HuH-7.5 (cell line): ENCODE measurements at regions not wholly inside any gene's neighbourhood (a gene's known extent, or its start where the extent isn't known, plus 50 kb on each side); places are given as distances from the start of the nearest gene placed in this dataset.
"Not testable (repeated sequence)": the region's sequence is repeated elsewhere in the genome, so short reads cannot be mapped to it uniquely, and the experiment has no call there.

ENCODE experiments used
- DNase-seq: peaks from one replicate; pipeline ENCODE4 v3.0.0; 2011; ENCODE audit warnings: low spot score

GRCh38 chr21:10409786-10410185, 111.6 kb upstream of the TPTE start:
- DNase-seq, result not testable (repeated sequence)

GRCh38 chr21:10410354-10410929, 110.9 kb upstream of the TPTE start:
- DNase-seq, result not testable (repeated sequence)

GRCh38 chr21:10411776-10412526, 109.4 kb upstream of the TPTE start:
- not testable (repeated sequence) for DNase-seq

DNA sequence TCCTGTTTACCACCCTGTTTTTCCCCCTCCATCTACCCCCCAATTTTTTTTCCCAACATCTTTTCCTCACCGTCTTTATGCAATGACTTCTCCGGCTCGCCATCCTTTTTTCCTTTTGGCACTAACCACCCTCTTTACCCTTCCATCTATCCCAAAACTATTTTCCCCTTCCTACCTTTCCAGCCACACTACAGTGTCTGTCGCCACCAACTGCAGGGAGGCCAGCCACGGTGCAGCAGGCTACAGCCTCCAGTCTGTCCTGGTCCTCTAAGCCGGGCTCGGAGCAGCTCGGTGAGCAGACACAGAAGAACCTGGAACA, 108.5 kb upstream of the TPTE start:
- not testable (repeated sequence) for DNase-seq

- peak; percentile 55 for DNase-seq
Observed at GRCh38 chr21:10413247-10414120, 107.9 kb upstream of the TPTE start.

GRCh38 chr21:10414121-10414924, 107.1 kb upstream of the TPTE start:
- DNase-seq, result not testable (repeated sequence)

- not testable (repeated sequence) for DNase-seq
Observed at GRCh38 chr21:10414925-10415254, 106.5 kb upstream of the TPTE start.

DNA sequence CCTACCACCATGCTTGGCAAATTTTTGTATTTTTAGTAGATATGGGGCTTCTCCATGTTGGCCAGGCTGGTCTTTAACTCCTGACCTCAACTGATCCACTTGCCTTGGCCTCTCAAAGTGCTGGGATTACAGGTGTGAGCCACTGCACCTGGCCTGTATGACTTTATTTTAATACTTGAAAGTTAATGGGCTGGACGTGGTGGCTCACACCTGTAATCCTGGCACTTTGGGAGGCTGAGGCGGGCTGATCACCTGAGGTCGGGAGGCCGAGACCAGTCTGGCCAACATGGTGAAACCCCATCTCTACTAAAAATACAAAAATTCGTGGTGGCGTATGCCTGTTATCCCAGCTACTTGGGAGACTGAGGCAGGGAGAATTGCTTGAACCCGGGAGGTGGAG, 105.9 kb upstream of the TPTE start:
- not testable (repeated sequence) for DNase-seq

GRCh38 chr21:10415859-10416258, 105.5 kb upstream of the TPTE start:
- DNase-seq, result not testable (repeated sequence)

- DNase-seq, result not testable (repeated sequence)
Observed at GRCh38 chr21:10416691-10417447, 104.5 kb upstream of the TPTE start.

DNA sequence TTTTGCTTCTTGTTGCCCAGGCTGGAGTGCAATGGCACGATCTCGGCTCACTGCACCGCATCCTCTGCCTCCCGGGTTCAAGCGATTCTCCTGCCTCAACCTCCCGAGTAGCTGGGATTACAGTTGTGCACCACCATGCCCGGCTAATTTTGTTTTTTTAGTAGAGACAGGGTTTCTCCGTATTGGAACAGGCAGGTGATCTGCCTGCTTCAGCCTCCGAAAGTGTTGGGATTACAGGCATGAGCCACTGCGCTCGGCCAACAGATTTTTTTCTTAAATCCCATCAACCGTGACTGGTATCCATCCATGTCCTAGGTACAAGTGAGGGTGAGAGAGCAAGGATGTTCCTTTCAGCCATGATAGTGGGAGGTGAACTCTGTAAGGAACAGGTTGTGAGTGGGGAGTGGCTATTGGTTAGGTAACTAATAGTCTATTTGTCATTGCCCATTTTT, 103.8 kb upstream of the TPTE start:
- DNase-seq, result not testable (repeated sequence)

DNA sequence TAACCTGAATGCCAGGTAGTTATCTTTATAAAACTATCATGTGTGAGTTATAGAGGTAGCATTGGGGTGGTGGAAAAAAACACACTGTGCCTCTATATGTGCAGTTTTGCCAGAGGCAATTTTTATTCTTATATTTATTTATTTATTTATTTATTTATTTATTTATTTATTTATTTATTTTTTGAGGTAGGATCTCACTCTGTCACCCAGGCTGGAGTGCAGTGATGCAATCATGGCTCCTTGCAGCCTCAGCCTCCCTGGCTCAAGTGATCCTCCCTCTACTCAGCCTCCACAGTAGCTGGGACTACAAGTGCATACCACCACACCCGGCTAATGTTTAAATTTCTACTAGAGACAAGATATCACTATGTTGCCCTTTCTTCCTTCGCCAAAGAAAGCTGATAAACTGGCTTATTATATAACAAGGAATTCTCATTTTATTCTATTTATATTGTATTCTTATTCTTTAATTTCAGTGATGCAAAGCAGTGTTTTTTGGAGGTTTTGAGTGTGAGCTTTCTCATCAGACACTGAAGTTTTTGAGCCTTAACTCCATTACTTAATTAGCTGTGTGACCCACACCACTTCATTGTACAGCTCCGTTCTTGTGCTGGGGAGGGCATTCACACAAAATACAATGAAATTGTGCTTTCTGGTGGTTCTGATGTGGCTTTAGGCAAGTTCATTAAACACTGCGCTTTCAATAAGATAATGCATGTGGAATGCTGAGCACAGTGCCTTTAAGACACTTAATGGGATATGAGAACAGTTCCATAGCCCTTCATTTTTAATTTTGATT, 102.9 kb upstream of the TPTE start:
- DNase-seq, result not testable (repeated sequence)

GRCh38 chr21:10421199-10421598, 100.2 kb upstream of the TPTE start:
- DNase-seq, result not testable (repeated sequence)

GRCh38 chr21:10421601-10422000, 99.8 kb upstream of the TPTE start:
- DNase-seq, result not testable (repeated sequence)

DNA sequence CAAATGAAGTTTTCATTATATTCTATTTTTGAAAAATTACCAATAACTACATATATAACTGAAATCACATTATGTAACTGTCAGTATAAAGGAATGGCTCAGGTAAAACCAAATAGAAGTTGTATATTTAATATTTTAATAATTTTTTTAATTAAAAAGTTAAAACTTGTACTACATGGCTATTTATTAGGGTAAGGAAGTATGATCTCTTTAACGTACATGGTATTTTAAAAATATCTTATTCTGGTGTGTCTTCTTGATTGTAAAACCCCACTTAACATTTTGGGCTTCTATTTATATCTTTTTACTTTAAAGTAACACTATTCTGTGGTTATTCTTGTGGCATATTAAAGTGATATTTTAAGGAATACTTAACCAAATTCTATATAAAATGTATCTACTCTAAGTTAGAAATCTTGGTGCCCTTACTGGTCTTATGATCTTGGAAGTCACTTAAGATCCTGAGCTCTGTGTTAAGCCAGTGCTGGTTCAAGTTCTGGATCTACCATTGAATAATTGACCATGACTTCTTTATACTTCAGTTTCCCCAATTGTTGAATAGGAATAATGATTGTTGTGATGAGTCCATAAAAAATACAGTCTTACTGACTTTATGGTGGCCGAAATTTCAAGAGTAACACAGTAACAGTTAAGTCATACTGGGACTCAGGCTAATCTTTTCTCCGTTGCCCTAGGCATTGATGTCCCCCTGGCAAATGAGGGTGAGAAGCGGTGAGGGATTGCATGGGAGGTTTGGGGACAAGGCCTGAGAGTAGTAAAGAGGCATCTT, 97.1 kb upstream of the TPTE start:
- DNase-seq, result not testable (repeated sequence)

GRCh38 chr21:10424887-10425145, 96.6 kb upstream of the TPTE start:
- DNase-seq, result not testable (repeated sequence)

DNA sequence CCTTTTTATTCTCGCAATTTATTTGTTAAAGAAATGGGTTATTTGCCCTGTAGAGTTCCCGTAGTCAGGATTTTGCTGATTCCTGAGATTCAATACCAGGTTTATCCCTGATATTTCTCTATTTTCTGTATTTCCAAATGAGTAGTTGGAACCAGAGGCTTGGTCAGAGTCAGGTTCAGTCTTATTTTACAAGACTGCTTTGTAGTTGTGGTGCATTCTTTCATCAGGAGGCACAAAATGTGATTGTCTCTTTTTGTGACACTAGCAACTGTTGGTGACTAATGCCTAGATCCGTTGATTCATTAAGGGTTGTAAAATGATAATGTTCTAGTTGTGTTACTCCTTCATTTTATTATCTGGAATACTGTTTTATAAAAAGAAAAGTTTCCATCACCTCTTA, 95.5 kb upstream of the TPTE start:
- no peak for DNase-seq

- not testable (repeated sequence) for DNase-seq
Observed at GRCh38 chr21:10426812-10427211, 94.6 kb upstream of the TPTE start.

- DNase-seq, result not testable (repeated sequence)
Observed at GRCh38 chr21:10427277-10427676, 94.1 kb upstream of the TPTE start.
